ENCODE measurements at regions not wholly inside any gene's neighbourhood (a gene's known extent, or its start where the extent isn't known, plus 50 kb on each side); places are given as distances from the start of the nearest gene placed in this dataset.

DNA sequence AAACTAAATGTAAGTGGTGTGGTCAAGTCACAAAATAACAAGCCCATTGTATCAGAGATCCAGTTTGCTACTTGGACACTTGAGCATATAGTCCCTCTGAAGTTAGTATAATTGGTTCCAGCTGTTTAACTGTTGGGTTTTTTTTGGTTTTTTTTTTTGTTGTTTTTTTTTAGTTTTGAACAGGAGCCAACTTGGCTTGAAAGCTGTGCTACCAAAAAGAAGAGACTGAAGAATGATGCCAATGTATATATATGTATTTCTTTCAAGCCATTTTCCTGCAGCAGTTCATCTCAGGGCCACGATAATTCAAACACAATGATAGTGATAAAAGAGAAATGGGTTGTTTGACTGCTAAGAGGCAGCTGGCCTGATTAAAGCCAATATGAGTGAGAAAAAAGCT lies 138.3 kb downstream of the PCDH18 start:
- Histone ChIP-seq H3K36me3 (ENCODE audit: control insufficient read depth in 2 of 2, insufficient read depth in 2 of 2, low read length in 2 of 2) (no peaks in the 10 kb centered on the region), H3K27ac (ENCODE audit: low read length) (no peak overlapping the region), H3K4me1 (ENCODE audit: control insufficient read depth, insufficient read depth, low read length) (no peaks in the 10 kb centered on the region), H3K9ac (ENCODE audit: low read length in 2 of 2) (no peak overlapping the region), H3K9me3 (ENCODE audit: control insufficient read depth in 2 of 2, low read length in 2 of 2) (no peaks in the 10 kb centered on the region), H3K27me3 (ENCODE audit: control insufficient read depth in 1 of 2, insufficient read depth in 2 of 2, low read length in 2 of 2) (no peaks in the 10 kb centered on the region), H3K4me3 (ENCODE audit: low read length in 2 of 2) (no peak overlapping the region)

DNA sequence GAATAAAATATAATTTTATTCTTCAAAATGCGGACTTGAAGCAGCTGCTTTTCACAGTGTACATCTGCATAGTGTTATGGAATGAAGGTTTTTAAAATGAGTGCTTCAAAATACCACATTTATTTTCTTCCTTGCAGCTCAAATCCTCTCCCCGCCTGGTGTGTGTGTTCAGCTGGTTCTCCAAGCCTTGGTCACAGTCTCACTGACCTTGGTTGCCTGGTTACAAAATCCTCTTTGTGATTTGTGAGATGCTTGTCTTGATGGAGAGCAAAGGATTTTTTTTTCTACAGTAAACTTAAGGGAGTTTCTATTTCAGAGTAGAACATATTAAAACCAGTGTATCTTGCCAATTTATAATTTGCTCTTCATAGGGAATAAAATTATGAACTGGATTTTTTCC lies 139.2 kb downstream of the PCDH18 start:
- no peak overlapping the region for H3K4me3 ChIP-seq (ENCODE audit: low read length in 2 of 2)
- H3K36me3 ChIP-seq (ENCODE audit: control insufficient read depth in 2 of 2, insufficient read depth in 2 of 2, low read length in 2 of 2): no peaks in the 10 kb centered on the region
- no peak overlapping the region for H3K9ac ChIP-seq (ENCODE audit: low read length in 2 of 2)
- no peaks in the 10 kb centered on the region for H3K9me3 ChIP-seq (ENCODE audit: control insufficient read depth in 2 of 2, low read length in 2 of 2)
- no peaks in the 10 kb centered on the region for H3K4me1 ChIP-seq (ENCODE audit: control insufficient read depth, insufficient read depth, low read length)
- H3K27me3 ChIP-seq (ENCODE audit: control insufficient read depth in 1 of 2, insufficient read depth in 2 of 2, low read length in 2 of 2): no peaks in the 10 kb centered on the region
- H3K27ac ChIP-seq (ENCODE audit: low read length): no peak overlapping the region

DNA sequence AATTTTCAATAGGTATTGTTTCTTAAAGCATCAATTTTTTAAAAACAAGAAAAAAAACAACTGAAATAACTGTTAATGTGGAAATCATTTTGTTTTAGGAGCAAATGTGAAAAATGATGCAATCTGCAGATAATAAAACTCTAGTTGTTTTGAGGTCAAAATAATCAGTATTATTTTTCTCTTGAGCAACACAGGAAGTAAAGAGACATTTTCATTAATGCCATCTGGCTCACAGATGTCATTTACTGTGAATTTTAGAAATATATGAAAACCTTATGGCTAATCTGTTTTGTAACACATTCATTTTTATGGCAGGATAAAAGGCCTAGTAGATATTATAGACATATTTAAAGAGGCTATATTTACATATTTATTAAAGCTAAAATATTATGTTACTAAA lies 141.6 kb downstream of the PCDH18 start:
- H3K9me3 ChIP-seq (ENCODE audit: control insufficient read depth in 2 of 2, low read length in 2 of 2): no peaks in the 10 kb centered on the region
- H3K4me3 ChIP-seq (ENCODE audit: low read length in 2 of 2): no peak overlapping the region
- H3K27ac ChIP-seq (ENCODE audit: low read length): no peak overlapping the region
- no peaks in the 10 kb centered on the region for H3K27me3 ChIP-seq (ENCODE audit: control insufficient read depth in 1 of 2, insufficient read depth in 2 of 2, low read length in 2 of 2)
- no peaks in the 10 kb centered on the region for H3K4me1 ChIP-seq (ENCODE audit: control insufficient read depth, insufficient read depth, low read length)
- no peaks in the 10 kb centered on the region for H3K36me3 ChIP-seq (ENCODE audit: control insufficient read depth in 2 of 2, insufficient read depth in 2 of 2, low read length in 2 of 2)
- no peak overlapping the region for H3K9ac ChIP-seq (ENCODE audit: low read length in 2 of 2)

DNA sequence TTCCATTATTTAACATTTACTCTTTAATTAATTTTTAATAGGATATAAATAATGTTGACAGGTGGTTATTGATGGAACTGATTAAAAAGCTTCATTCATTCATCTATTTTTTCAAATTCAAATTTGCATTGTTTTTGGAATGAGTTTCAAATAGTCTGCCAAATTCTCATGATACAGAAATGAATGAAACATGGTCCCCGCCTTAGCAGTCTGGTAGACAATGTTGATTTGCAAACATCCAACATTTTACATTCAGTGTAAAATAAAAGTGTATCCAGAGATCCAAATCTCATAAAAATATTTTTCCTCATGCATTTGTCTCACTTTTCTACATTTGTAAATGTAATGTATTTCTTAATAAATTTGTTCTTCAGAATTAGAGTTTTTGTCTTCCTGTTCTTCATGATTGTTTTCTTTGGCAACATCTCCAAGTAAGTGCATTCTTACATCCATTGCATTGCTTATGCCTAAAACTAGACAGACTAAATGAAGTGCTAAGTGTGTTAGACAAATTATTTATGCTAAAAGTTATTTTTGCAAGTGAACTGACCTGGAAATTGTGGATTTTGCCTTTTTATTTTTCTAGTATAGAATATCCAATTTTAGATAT lies 142.3 kb downstream of the PCDH18 start:
- Histone ChIP-seq H3K9ac (ENCODE audit: low read length in 2 of 2) (no peak overlapping the region), H3K9me3 (ENCODE audit: control insufficient read depth in 2 of 2, low read length in 2 of 2) (no peaks in the 10 kb centered on the region), H3K27me3 (ENCODE audit: control insufficient read depth in 1 of 2, insufficient read depth in 2 of 2, low read length in 2 of 2) (no peaks in the 10 kb centered on the region), H3K36me3 (ENCODE audit: control insufficient read depth in 2 of 2, insufficient read depth in 2 of 2, low read length in 2 of 2) (no peaks in the 10 kb centered on the region), H3K27ac (ENCODE audit: low read length) (no peak overlapping the region), H3K4me3 (ENCODE audit: low read length in 2 of 2) (no peak overlapping the region), H3K4me1 (ENCODE audit: control insufficient read depth, insufficient read depth, low read length) (no peaks in the 10 kb centered on the region)

DNA sequence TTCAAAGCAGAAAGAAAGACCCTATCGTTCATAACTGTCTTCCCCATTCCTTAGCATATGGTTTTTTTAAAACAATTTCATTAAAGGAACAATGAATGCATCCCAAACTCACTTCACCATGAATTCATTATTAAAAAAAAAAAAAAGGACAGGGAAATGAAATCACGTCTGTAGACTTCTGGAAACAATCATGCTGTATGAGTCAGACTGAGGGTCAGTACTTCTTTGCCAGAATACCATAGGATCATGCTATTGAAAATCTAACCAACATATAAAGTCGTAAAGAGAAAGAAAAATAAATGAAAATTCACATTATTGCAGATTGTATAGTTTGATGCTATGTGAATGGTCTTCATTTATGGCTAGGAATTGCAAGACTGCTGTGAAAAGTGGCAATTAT lies 144.4 kb downstream of the PCDH18 start:
- Histone ChIP-seq H3K4me3 (ENCODE audit: low read length in 2 of 2) (no peak overlapping the region), H3K9me3 (ENCODE audit: control insufficient read depth in 2 of 2, low read length in 2 of 2) (no peaks in the 10 kb centered on the region), H3K4me1 (ENCODE audit: control insufficient read depth, insufficient read depth, low read length) (no peaks in the 10 kb centered on the region), H3K9ac (ENCODE audit: low read length in 2 of 2) (no peak overlapping the region), H3K27ac (ENCODE audit: low read length) (no peak overlapping the region), H3K36me3 (ENCODE audit: control insufficient read depth in 2 of 2, insufficient read depth in 2 of 2, low read length in 2 of 2) (no peaks in the 10 kb centered on the region), H3K27me3 (ENCODE audit: control insufficient read depth in 1 of 2, insufficient read depth in 2 of 2, low read length in 2 of 2) (no peaks in the 10 kb centered on the region)

DNA sequence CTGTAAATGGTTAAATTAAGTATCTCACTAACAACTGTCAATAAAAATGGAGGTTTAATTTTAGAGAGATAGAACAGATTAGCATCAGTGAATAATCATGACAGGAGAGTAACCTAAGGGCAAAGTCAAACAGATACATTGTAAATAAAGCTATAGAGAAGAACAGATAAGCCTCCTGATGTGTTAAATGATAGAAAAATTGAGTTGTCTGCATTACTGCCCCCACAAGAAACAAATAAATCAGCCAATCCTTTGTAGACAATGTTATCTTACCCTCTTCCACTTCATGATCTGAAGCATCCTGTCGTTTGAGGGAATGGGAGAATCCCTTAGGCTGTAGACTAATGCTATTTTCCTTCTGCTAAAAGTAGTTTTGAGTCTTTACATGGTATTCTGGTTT lies 147.8 kb downstream of the PCDH18 start:
- no peaks in the 10 kb centered on the region for H3K36me3 ChIP-seq (ENCODE audit: control insufficient read depth in 2 of 2, insufficient read depth in 2 of 2, low read length in 2 of 2)
- H3K9me3 ChIP-seq (ENCODE audit: control insufficient read depth in 2 of 2, low read length in 2 of 2): no peaks in the 10 kb centered on the region
- no peak overlapping the region for H3K4me3 ChIP-seq (ENCODE audit: low read length in 2 of 2)
- no peak overlapping the region for H3K9ac ChIP-seq (ENCODE audit: low read length in 2 of 2)
- no peaks in the 10 kb centered on the region for H3K4me1 ChIP-seq (ENCODE audit: control insufficient read depth, insufficient read depth, low read length)
- no peaks in the 10 kb centered on the region for H3K27me3 ChIP-seq (ENCODE audit: control insufficient read depth in 1 of 2, insufficient read depth in 2 of 2, low read length in 2 of 2)
- no peak overlapping the region for H3K27ac ChIP-seq (ENCODE audit: low read length)

DNA sequence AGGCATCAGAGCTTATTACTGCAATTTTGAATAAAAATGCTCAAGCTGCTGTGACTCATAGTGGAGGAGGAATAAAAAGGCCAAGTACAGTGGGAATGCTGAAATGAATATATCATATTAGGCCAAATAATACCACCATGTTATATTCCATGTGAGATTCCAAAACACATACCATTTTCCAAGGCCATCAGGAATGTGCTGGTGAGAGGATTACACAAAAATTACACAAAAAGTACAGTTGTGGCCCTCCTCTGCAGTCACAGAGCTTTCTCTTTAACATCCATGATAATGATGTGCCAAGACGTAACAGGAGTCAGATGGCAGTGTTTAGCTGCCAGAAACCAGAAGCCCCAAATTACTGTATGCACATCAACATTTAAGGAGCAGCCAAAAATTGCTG lies 153.5 kb downstream of the PCDH18 start:
- Histone ChIP-seq H3K4me3 (ENCODE audit: low read length in 2 of 2) (no peak overlapping the region), H3K36me3 (ENCODE audit: control insufficient read depth in 2 of 2, insufficient read depth in 2 of 2, low read length in 2 of 2) (no peaks in the 10 kb centered on the region), H3K27me3 (ENCODE audit: control insufficient read depth in 1 of 2, insufficient read depth in 2 of 2, low read length in 2 of 2) (no peaks in the 10 kb centered on the region), H3K9ac (ENCODE audit: low read length in 2 of 2) (no peak overlapping the region), H3K27ac (ENCODE audit: low read length) (no peak overlapping the region), H3K9me3 (ENCODE audit: control insufficient read depth in 2 of 2, low read length in 2 of 2) (no peaks in the 10 kb centered on the region), H3K4me1 (ENCODE audit: control insufficient read depth, insufficient read depth, low read length) (no peaks in the 10 kb centered on the region)

DNA sequence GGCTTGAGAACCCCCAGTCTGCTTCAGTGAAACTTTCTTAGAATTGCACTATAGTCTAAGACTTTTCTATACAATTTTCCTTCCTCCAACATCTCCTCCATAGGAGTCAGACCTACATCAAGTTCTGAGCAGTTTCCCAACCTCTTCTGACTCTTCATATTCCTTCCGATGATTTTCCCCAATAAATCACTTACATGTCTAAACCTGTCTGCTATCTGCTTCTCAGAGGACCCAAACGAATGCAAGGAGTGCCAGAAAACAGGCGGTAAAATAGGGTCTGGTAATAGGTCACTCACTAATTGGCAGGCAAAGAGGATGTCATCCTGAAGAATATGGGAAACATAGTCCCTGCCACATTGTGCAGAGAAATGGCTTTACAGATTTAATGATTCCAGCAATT lies 153.9 kb downstream of the PCDH18 start:
- H3K27ac ChIP-seq (ENCODE audit: low read length): no peak overlapping the region
- no peaks in the 10 kb centered on the region for H3K27me3 ChIP-seq (ENCODE audit: control insufficient read depth in 1 of 2, insufficient read depth in 2 of 2, low read length in 2 of 2)
- H3K4me1 ChIP-seq (ENCODE audit: control insufficient read depth, insufficient read depth, low read length): no peaks in the 10 kb centered on the region
- no peaks in the 10 kb centered on the region for H3K9me3 ChIP-seq (ENCODE audit: control insufficient read depth in 2 of 2, low read length in 2 of 2)
- no peak overlapping the region for H3K9ac ChIP-seq (ENCODE audit: low read length in 2 of 2)
- no peak overlapping the region for H3K4me3 ChIP-seq (ENCODE audit: low read length in 2 of 2)
- no peaks in the 10 kb centered on the region for H3K36me3 ChIP-seq (ENCODE audit: control insufficient read depth in 2 of 2, insufficient read depth in 2 of 2, low read length in 2 of 2)

DNA sequence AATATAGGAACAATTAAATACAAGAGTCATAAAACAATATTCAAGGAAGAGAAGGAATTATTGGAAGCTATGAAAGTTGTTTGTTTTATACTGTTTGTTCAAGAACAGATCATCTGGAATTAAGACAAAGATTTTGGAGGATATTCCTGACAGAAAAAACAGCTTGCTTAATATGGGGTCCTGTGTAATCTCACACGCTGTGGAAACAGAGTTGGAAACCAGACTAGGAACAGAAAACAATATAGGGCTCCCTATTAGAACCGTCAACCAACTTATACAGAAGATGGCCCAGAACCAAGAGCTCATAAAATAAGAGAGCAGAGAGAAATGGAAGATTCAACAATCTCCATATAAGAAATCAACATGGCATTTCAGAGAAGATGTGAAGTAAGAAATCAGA lies 156.0 kb downstream of the PCDH18 start:
- Histone ChIP-seq H3K9me3 (ENCODE audit: control insufficient read depth in 2 of 2, low read length in 2 of 2) (no peaks in the 10 kb centered on the region), H3K36me3 (ENCODE audit: control insufficient read depth in 2 of 2, insufficient read depth in 2 of 2, low read length in 2 of 2) (no peaks in the 10 kb centered on the region), H3K27me3 (ENCODE audit: control insufficient read depth in 1 of 2, insufficient read depth in 2 of 2, low read length in 2 of 2) (no peaks in the 10 kb centered on the region), H3K27ac (ENCODE audit: low read length) (no peak overlapping the region), H3K4me3 (ENCODE audit: low read length in 2 of 2) (no peak overlapping the region), H3K4me1 (ENCODE audit: control insufficient read depth, insufficient read depth, low read length) (no peaks in the 10 kb centered on the region), H3K9ac (ENCODE audit: low read length in 2 of 2) (no peak overlapping the region)

DNA sequence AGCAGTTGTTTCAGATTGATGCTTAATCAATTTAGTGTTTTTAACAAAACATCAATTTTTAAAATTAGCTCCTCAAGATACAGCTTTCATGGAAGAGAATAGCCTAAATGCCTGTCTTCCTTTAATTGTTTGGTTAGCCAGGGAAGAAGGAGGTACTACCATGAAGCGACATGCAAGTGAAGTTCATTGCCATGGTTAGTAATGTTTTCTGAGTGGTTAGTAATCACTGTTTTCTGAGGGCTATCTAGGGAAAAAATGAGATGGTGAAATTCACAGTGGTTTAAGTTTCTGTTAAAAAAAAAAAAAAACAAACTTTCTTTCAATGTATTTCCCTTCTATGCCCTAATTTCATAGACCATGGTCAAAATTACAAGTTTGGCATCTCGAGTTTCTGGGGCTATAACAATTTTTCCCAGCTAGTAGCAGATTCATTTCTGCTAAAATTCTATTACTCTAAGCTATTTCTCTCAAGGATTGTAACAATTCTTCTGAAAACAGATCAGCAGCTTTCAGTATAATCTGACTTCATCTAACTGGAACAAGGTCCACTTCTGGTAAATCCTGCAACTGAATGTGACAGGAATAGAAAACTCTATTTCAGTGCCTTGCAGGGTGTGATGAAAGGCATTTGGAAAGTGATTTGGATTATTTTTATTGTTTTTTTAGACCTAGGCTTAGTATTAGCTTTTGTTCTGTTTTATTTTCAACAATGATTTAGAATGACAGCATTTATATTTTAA lies 157.0 kb downstream of the PCDH18 start:
- no peaks in the 10 kb centered on the region for H3K4me1 ChIP-seq (ENCODE audit: control insufficient read depth, insufficient read depth, low read length)
- H3K27ac ChIP-seq (ENCODE audit: low read length): no peak overlapping the region

DNA sequence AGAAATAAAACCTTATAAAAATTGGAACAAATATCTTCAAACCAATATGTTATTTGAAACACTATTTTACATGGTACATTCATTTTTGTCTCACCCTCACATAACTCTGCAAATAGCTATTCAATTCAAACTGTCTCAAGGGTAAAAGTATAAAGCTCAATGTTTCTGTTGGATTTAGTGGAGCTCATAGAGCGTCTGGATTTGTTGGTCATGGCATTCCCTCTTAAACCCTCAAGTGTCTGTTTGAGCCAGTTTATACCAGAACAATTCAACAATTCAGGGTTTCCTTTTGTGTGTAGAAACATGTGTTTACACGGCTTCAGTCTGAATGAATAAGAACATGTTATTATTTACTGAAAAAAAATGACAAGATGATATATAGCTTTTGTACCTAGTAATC lies 161.6 kb downstream of the PCDH18 start:
- Histone ChIP-seq H3K27ac (ENCODE audit: low read length) (no peak overlapping the region), H3K27me3 (ENCODE audit: control insufficient read depth in 1 of 2, insufficient read depth in 2 of 2, low read length in 2 of 2) (no peaks in the 10 kb centered on the region), H3K4me3 (ENCODE audit: low read length in 2 of 2) (no peak overlapping the region), H3K9me3 (ENCODE audit: control insufficient read depth in 2 of 2, low read length in 2 of 2) (no peaks in the 10 kb centered on the region), H3K36me3 (ENCODE audit: control insufficient read depth in 2 of 2, insufficient read depth in 2 of 2, low read length in 2 of 2) (no peaks in the 10 kb centered on the region), H3K9ac (ENCODE audit: low read length in 2 of 2) (no peak overlapping the region), H3K4me1 (ENCODE audit: control insufficient read depth, insufficient read depth, low read length) (peaks cover 6% of the 10 kb centered on the region)

More for the DNA sequence above, 157.0 kb downstream of the PCDH18 start:
- H3K4me3 ChIP-seq (ENCODE audit: low read length in 2 of 2): no peak overlapping the region
- no peaks in the 10 kb centered on the region for H3K9me3 ChIP-seq (ENCODE audit: control insufficient read depth in 2 of 2, low read length in 2 of 2)
- no peaks in the 10 kb centered on the region for H3K27me3 ChIP-seq (ENCODE audit: control insufficient read depth in 1 of 2, insufficient read depth in 2 of 2, low read length in 2 of 2)
- H3K9ac ChIP-seq (ENCODE audit: low read length in 2 of 2): no peak overlapping the region
- H3K36me3 ChIP-seq (ENCODE audit: control insufficient read depth in 2 of 2, insufficient read depth in 2 of 2, low read length in 2 of 2): no peaks in the 10 kb centered on the region

All from stomach smooth muscle (tissue), 2 donors.